K562 (cell line): ENCODE measurements at regions not wholly inside any gene's neighbourhood (a gene's known extent, or its start where the extent isn't known, plus 50 kb on each side); places are given as distances from the start of the nearest gene placed in this dataset.

Experiments
- ATAC-seq: fragments of 200-7000 bp; cut with Tn5 transposase; 3 replicates; pipeline ENCODE4 v1.9.1; 2020; ENCODE audit warnings: moderate library complexity
- BruUV-seq: library from RNA; stranded (reverse); fragments of 400-500 nt; replicated peaks from 2 replicates; lab custom pipeline; 2021; lab: Mats Ljungman, UMichigan
- CTCF ChIA-PET: fragments of 300-600 bp; formaldehyde crosslinking; extraction: SDS; loops from one replicate; lab custom pipeline; 2021; ENCODE audit warnings: low intra/inter-chr PET ratio; lab: Yijun Ruan, JAX
- POLR2A ChIA-PET: fragments of 300-600, 350-650 bp; sonication (Branson Sonifier 250); formaldehyde crosslinking; extraction: SDS; loops from one replicate; lab custom pipeline; 2021; ENCODE audit warnings: antibody characterized with exemption, inconsistent platforms; lab: Yijun Ruan, JAX
- DNase-seq, 4 experiments: peaks; one replicate each; pipeline versions ENCODE4 v3.0.0 to v3.0.0-alpha.2; 2011 to 2018; ENCODE audit warnings: low spot score in 3 of 4, mixed read lengths in 3 of 4; ENCODE audit errors: extremely low read depth in 1 of 4
- FAIRE-seq: peaks from 2 replicates; lab custom pipeline; 2011; peaks lifted over from hg19 to GRCh38; lab: Jason Lieb, UNC
- H2AFZ ChIP-seq: 2 replicates; pipeline ENCODE4 v1.6.0; 2011; ENCODE audit warnings: low read depth, low read length, control low read depth, inconsistent platforms
- H3K27ac ChIP-seq: fragments of 200-600 bp; 3 replicates; pipeline ENCODE4 v1.8.0; 2011; ENCODE audit warnings: low read depth, mild to moderate bottlenecking, control low read depth, inconsistent platforms, low read length, moderate library complexity, mixed read lengths; ENCODE audit errors: extremely low read depth
- H3K27me3 ChIP-seq, 2 experiments: fragments of 300-600 bp in 1 of 2; 2 replicates in 1 of 2; 3 replicates in 1 of 2; pipeline versions ENCODE4 v1.6.0 to v1.8.0; 2011; ENCODE audit warnings: inconsistent platforms in 2 of 2, low read length in 2 of 2, mild to moderate bottlenecking in 1 of 2, mixed read lengths in 1 of 2, moderate library complexity in 1 of 2; ENCODE audit not compliant: control insufficient read depth in 2 of 2, insufficient read depth in 2 of 2
- H3K36me3 ChIP-seq: fragments of 300-600 bp; 3 replicates; pipeline ENCODE4 v1.8.0; 2011; ENCODE audit warnings: mild to moderate bottlenecking, low read length, inconsistent platforms; ENCODE audit not compliant: control insufficient read depth, insufficient read depth
- H3K4me1 ChIP-seq, 2 experiments: fragments of 200-600 bp in 1 of 2; replicated peaks in 1 of 2; 2 replicates in 1 of 2; 3 replicates in 1 of 2; pipeline versions ENCODE4 v1.5.1 to v1.8.0; 2011; ENCODE audit warnings: inconsistent platforms in 2 of 2, low read length in 2 of 2, mild to moderate bottlenecking in 1 of 2, mixed read lengths in 1 of 2, moderate library complexity in 1 of 2; ENCODE audit not compliant: control insufficient read depth in 2 of 2, insufficient read depth in 2 of 2
- H3K4me2 ChIP-seq: 2 replicates; pipeline ENCODE4 v1.6.1; 2011; ENCODE audit warnings: low read length, control low read depth, inconsistent platforms, mixed read lengths; ENCODE audit not compliant: insufficient read depth
- H3K4me3 ChIP-seq: fragments of 200-600 bp; sonication (generic), shearing (Covaris generic); 2 replicates; pipeline ENCODE4 v1.5.1; 2016; ENCODE audit warnings: control low read depth, inconsistent platforms
- H3K79me2 ChIP-seq: fragments of 200-600 bp; 3 replicates; pipeline ENCODE4 v1.8.0; 2011; ENCODE audit warnings: low read length, inconsistent platforms; ENCODE audit not compliant: control insufficient read depth, insufficient read depth
- H3K9ac ChIP-seq, 2 experiments: 2 replicates each; pipeline versions ENCODE4 v1.6.0 to v1.6.1; 2011; ENCODE audit warnings: low read depth in 2 of 2, low read length in 2 of 2, control low read depth in 1 of 2, inconsistent platforms in 1 of 2, mild to moderate bottlenecking in 1 of 2, mixed read lengths in 1 of 2; ENCODE audit not compliant: insufficient read depth in 1 of 2
- H3K9me1 ChIP-seq: one replicate; pipeline ENCODE4 v1.6.0; 2011; ENCODE audit warnings: inconsistent platforms, mild to moderate bottlenecking, low read length, moderate library complexity; ENCODE audit not compliant: control insufficient read depth, insufficient read depth
- H3K9me3 ChIP-seq: replicated peaks from 2 replicates; pipeline ENCODE4 v1.5.1; 2011; ENCODE audit warnings: low read depth, low read length, inconsistent platforms; ENCODE audit not compliant: control insufficient read depth, insufficient read depth
- H4K20me1 ChIP-seq: replicated peaks from 2 replicates; pipeline ENCODE4 v1.6.1; 2011; ENCODE audit warnings: low read length, inconsistent platforms, mixed read lengths; ENCODE audit not compliant: control insufficient read depth, insufficient read depth
- BRD4 ChIP-seq: fragments of 200-600 bp; sonication (generic); IDR thresholded peaks from 2 replicates; pipeline ENCODE4 v1.6.1; 2017; ENCODE audit warnings: inconsistent platforms
- HMG20A ChIP-seq: fragments of 450-650 bp; formaldehyde crosslinking; conservative IDR thresholded peaks from 2 replicates; pipeline ENCODE4 v1.4.0; 2020; ENCODE audit warnings: mild to moderate bottlenecking, mixed read lengths
- LARP7 ChIP-seq: fragments of 450-650 bp; IDR thresholded peaks from 2 replicates; pipeline ENCODE4 v1.6.1; 2016
- NFE2L1 ChIP-seq: fragments of 450-650 bp; IDR thresholded peaks from 2 replicates; pipeline ENCODE4 v1.6.1; 2016; ENCODE audit warnings: missing genetic modification characterization, low read depth, mild to moderate bottlenecking, missing compliant biosample characterization, moderate library complexity, borderline replicate concordance
- NFXL1 ChIP-seq: fragments of 450-650 bp; formaldehyde crosslinking; IDR thresholded peaks from 2 replicates; pipeline ENCODE4 v1.4.0; 2021; ENCODE audit warnings: mild to moderate bottlenecking
- NRF1 ChIP-seq, 2 experiments: fragments of 450-650 bp; IDR thresholded peaks in 1 of 2; conservative IDR thresholded peaks in 1 of 2; 2 replicates each; pipeline ENCODE4 v1.6.1; 2014; ENCODE audit warnings: mild to moderate bottlenecking in 2 of 2
- RFX7 ChIP-seq: fragments of 250-450 bp; sonication (Bioruptor Pico); IDR thresholded peaks from 2 replicates; pipeline ENCODE4 v1.5.1; 2021; ENCODE audit warnings: mild to moderate bottlenecking
- SMARCE1 ChIP-seq: fragments of 450-650 bp; IDR thresholded peaks from 2 replicates; pipeline ENCODE4 v1.7.1; 2016; ENCODE audit warnings: mild to moderate bottlenecking
- ZNF143 ChIP-seq: sonication (generic); formaldehyde crosslinking; IDR thresholded peaks from 2 replicates; pipeline ENCODE4 v1.9.0; 2022; ENCODE audit warnings: mild to moderate bottlenecking, missing genetic modification reagents
- WGBS: fragments of 100-300 bp; shearing (Covaris generic); methylation state at CpG from one replicate; pipeline ENCODE4 v1.1.6; 2016; ENCODE audit warnings: low coverage, mixed read lengths; ENCODE audit not compliant: insufficient coverage; ENCODE audit errors: missing lambda C conversion rate; 5-methylcytosine and 5-hydroxymethylcytosine counted together
- in situ Hi-C: fragments of 300-500 bp; cut with MboI; formaldehyde crosslinking; loops from 4 replicates; pipeline ENCODE4 v1.15.0; 2018; ENCODE audit warnings: inconsistent platforms, mixed read lengths
- intact Hi-C: fragments of 100-400 bp; cut with micrococcal nuclease; formaldehyde crosslinking; loops from 2 replicates; pipeline ENCODE4 v1.14.2; 2022
- TF ChIP-seq, protein P1 (sequence below): sonication (generic); formaldehyde crosslinking; IDR thresholded peaks from 2 replicates; pipeline ENCODE4 v1.8.0; 2023; ENCODE audit warnings: mild to moderate bottlenecking, missing genetic modification reagents

DNA sequence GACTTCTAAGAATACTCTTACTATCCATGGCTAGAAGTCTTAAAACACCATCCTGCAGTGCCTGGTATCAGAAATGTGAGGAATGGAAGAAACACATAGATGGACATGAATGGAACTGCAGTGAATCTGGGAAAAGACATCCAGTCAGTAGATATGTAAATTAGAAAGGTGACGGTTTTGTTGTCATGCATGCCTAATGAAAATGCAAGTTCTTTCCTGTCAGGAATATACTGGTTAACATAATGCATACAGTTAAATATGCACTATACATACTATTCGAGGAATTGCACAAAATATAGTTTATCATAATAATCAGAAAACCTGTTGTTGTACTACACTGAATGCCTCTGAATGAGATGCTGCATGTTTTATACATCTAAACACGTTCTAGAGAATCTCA, 190.6 kb upstream of the ITGA4 start:
- no peak overlapping the region for H3K9ac ChIP-seq
- no peaks in the 10 kb centered on the region for H3K4me1 ChIP-seq
- no peak overlapping the region for H2AFZ ChIP-seq
- H4K20me1 ChIP-seq, result no peaks in the 10 kb centered on the region
- ChIA-PET CTCF (no interaction called here), POLR2A (no interaction called here)
- WGBS, result 1% methylated on average over 3 of the region's 3 CpGs
- intact Hi-C loops, result no loop called here
- TF ChIP-seq NRF1 (conservative IDR thresholded peaks at IDR 0.05 in 1 of 2, IDR thresholded peaks at IDR 0.05 in 1 of 2), result no peak
- TF ChIP-seq HMG20A (CRISPR knock-in tag), result no peak
- H3K9me3 ChIP-seq, result no peaks in the 10 kb centered on the region
- no peak overlapping the region for H3K4me3 ChIP-seq
- H3K9me1 ChIP-seq, result no peaks in the 10 kb centered on the region
- ATAC-seq (no peak), FAIRE-seq (no peak), DNase-seq (no peak)
- BruUV-seq, result no TSS peak
- no peaks in the 10 kb centered on the region for H3K27me3 ChIP-seq
- H3K27ac ChIP-seq, result no peak overlapping the region
- in situ Hi-C loops, result no loop called here
- H3K4me2 ChIP-seq, result no peak overlapping the region
- no peaks in the 10 kb centered on the region for H3K79me2 ChIP-seq
- H3K36me3 ChIP-seq, result no peaks in the 10 kb centered on the region

DNA sequence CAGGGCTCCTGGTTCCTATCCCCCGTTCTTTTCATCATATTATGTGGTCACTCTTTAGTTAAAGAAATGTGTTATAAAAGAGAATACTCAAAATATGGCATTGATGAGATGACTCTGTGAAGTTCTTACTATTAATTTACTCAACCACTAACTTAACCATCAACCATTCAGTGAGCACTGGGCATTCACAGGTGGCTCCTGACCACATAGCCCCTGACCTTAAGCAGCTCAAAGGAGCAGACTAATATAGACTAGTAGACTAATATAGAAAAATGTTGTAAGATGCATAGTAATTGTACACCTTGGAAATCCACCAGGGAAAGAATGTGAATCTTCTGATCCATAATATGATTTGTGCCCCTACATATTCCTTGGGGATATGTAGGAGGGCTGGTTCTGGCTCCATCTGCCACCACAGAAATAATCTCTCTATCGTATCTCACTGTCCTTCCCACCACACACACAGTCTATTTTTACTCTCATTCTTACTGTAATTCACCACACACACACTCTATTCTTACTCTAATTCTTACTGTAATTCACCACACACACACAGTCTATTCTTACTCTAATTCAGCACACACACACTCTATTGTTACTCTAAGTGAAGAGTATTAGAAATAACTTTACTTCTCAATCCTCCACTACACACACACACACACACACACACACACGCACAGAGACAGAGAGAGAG, 188.9 kb upstream of the ITGA4 start:
- no TSS peak for BruUV-seq
- CTCF ChIA-PET, result no interaction called here
- H2AFZ ChIP-seq, result no peak overlapping the region
- no peak overlapping the region for H3K9ac ChIP-seq
- ATAC-seq (no peak), DNase-seq (no peak), FAIRE-seq (no peak)
- POLR2A ChIA-PET, result interaction anchor here (0.6 kb wide), 1 partner anchor 14 kb away, joined by 3 read pairs; no protein-coding TSS in a partner anchor
- no peaks in the 10 kb centered on the region for H3K9me1 ChIP-seq
- H3K9me3 ChIP-seq, result no peaks in the 10 kb centered on the region
- H3K79me2 ChIP-seq, result no peaks in the 10 kb centered on the region
- intact Hi-C loops (no loop called here), in situ Hi-C loops (no loop called here)
- no peaks in the 10 kb centered on the region for H3K4me1 ChIP-seq
- TF ChIP-seq NFE2L1 (no peak), LARP7 (no peak), BRD4 (no peak), SMARCE1 (no peak), NFXL1 (CRISPR knock-in tag) (no peak), RFX7 (no peak), ZNF143 (CRISPR knock-in tag) (no peak)
- TF ChIP-seq, protein P1, sequence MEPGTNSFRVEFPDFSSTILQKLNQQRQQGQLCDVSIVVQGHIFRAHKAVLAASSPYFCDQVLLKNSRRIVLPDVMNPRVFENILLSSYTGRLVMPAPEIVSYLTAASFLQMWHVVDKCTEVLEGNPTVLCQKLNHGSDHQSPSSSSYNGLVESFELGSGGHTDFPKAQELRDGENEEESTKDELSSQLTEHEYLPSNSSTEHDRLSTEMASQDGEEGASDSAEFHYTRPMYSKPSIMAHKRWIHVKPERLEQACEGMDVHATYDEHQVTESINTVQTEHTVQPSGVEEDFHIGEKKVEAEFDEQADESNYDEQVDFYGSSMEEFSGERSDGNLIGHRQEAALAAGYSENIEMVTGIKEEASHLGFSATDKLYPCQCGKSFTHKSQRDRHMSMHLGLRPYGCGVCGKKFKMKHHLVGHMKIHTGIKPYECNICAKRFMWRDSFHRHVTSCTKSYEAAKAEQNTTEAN (CRISPR knock-in tag), result no peak
- H3K4me2 ChIP-seq, result no peak overlapping the region
- no peaks in the 10 kb centered on the region for H3K27me3 ChIP-seq
- no peaks in the 10 kb centered on the region for H4K20me1 ChIP-seq
- no peaks in the 10 kb centered on the region for H3K36me3 ChIP-seq
- no peak overlapping the region for H3K27ac ChIP-seq
- H3K4me3 ChIP-seq, result no peak overlapping the region
- 0% methylated on average over 3 of the region's 3 CpGs for WGBS
